ENCODE measurements at regions not wholly inside any gene's neighbourhood (a gene's known extent, or its start where the extent isn't known, plus 50 kb on each side); places are given as distances from the start of the nearest gene placed in this dataset.

- DNase-seq (ENCODE audit: low read depth, low spot score): no peak
- no peak overlapping the region for H3K27ac ChIP-seq (ENCODE audit: low read depth, low read length)
- no peak overlapping the region for H3K4me3 ChIP-seq (ENCODE audit: low read depth, low read length)
- TF ChIP-seq CTCF (IDR thresholded peaks at IDR 0.05; ENCODE audit: low read depth, low read length): no peak
- POLR2A ChIA-PET: no interaction called here
- CTCF ChIA-PET: no interaction called here
- peaks cover 9% of the 10 kb centered on the region; the same call in 1 of the 2 replicates for H3K9me3 ChIP-seq (ENCODE audit: control insufficient read depth, insufficient read depth, low read length)
- no peaks in the 10 kb centered on the region for H3K27me3 ChIP-seq (ENCODE audit: control insufficient read depth, insufficient read depth, low read length)
Measured at GRCh38 chr14:48598458-48598857, 923.1 kb upstream of the MDGA2 start.

- Histone ChIP-seq H3K27me3 (ENCODE audit: control insufficient read depth, insufficient read depth, low read length) (no peaks in the 10 kb centered on the region), H3K27ac (ENCODE audit: low read depth, low read length) (no peak overlapping the region), H3K4me3 (ENCODE audit: low read depth, low read length) (no peak overlapping the region), H3K9me3 (ENCODE audit: control insufficient read depth, insufficient read depth, low read length) (peaks cover 3% of the 10 kb centered on the region; the same call in 1 of the 2 replicates)
- ChIA-PET POLR2A (no interaction called here), CTCF (no interaction called here)
- DNase-seq (ENCODE audit: low read depth, low spot score): no peak
- TF ChIP-seq CTCF (IDR thresholded peaks at IDR 0.05; ENCODE audit: low read depth, low read length): no peak
Measured at GRCh38 chr14:48586099-48586498, 910.7 kb upstream of the MDGA2 start.

- no peak for TF ChIP-seq CTCF (IDR thresholded peaks at IDR 0.05; ENCODE audit: low read depth, low read length)
- H3K27me3 ChIP-seq (ENCODE audit: control insufficient read depth, insufficient read depth, low read length): no peaks in the 10 kb centered on the region
- peak; percentile 8 for DNase-seq (ENCODE audit: low read depth, low spot score)
- H3K9me3 ChIP-seq (ENCODE audit: control insufficient read depth, insufficient read depth, low read length): peaks cover under 1% of the 10 kb centered on the region; the same call in 1 of the 2 replicates
- ChIA-PET CTCF (interaction anchor here (0.6 kb wide), 1 partner anchor 101 kb away, joined by 3 read pairs; no protein-coding TSS in a partner anchor), POLR2A (no interaction called here)
- H3K27ac ChIP-seq (ENCODE audit: low read depth, low read length): no peak overlapping the region
- H3K4me3 ChIP-seq (ENCODE audit: low read depth, low read length): no peak overlapping the region
Measured at GRCh38 chr14:48584031-48584430, 908.6 kb upstream of the MDGA2 start.

- ChIA-PET POLR2A (no interaction called here), CTCF (no interaction called here)
- no peaks in the 10 kb centered on the region for H3K9me3 ChIP-seq (ENCODE audit: control insufficient read depth, insufficient read depth, low read length)
- no peak for TF ChIP-seq CTCF (IDR thresholded peaks at IDR 0.05; ENCODE audit: low read depth, low read length)
- DNase-seq (ENCODE audit: low read depth, low spot score): no peak
- no peak overlapping the region for H3K4me3 ChIP-seq (ENCODE audit: low read depth, low read length)
- no peaks in the 10 kb centered on the region for H3K27me3 ChIP-seq (ENCODE audit: control insufficient read depth, insufficient read depth, low read length)
- H3K27ac ChIP-seq (ENCODE audit: low read depth, low read length): no peak overlapping the region
Measured at GRCh38 chr14:48582938-48583337, 907.5 kb upstream of the MDGA2 start.

- CTCF ChIA-PET: no interaction called here
Measured at GRCh38 chr14:48580692-48581091, 905.3 kb upstream of the MDGA2 start.

More at GRCh38 chr14:48580692-48581091, 905.3 kb upstream of the MDGA2 start:
- no peak overlapping the region for H3K27ac ChIP-seq (ENCODE audit: low read depth, low read length)
- no peaks in the 10 kb centered on the region for H3K27me3 ChIP-seq (ENCODE audit: control insufficient read depth, insufficient read depth, low read length)
- H3K4me3 ChIP-seq (ENCODE audit: low read depth, low read length): no peak overlapping the region
- DNase-seq (ENCODE audit: low read depth, low spot score): no peak
- peaks cover 4% of the 10 kb centered on the region for H3K9me3 ChIP-seq (ENCODE audit: control insufficient read depth, insufficient read depth, low read length)
- POLR2A ChIA-PET: no interaction called here
- no peak for TF ChIP-seq CTCF (IDR thresholded peaks at IDR 0.05; ENCODE audit: low read depth, low read length)

Measured in AG04450 (cell line).